Heart right ventricle (tissue), 16 donors: ENCODE measurements at regions not wholly inside any gene's neighbourhood (a gene's known extent, or its start where the extent isn't known, plus 50 kb on each side); places are given as distances from the start of the nearest gene placed in this dataset.

Source experiments
- ATAC-seq, 8 donors: fragments of 200-7000 bp; cut with Tn5 transposase; one replicate each; pipeline ENCODE4 v1.9.1; 2020; ENCODE audit warnings: mild to moderate bottlenecking in 8 of 8, moderate library complexity in 8 of 8, moderate number of reproducible peaks in 1 of 8
- DNase-seq, 2 donors: peaks; one replicate each; pipeline ENCODE4 v3.0.0-alpha.2; 2020
- H3K27ac ChIP-seq, 10 donors: fragments of 200-600 bp; sonication (generic) in 2 of 10; one replicate each; pipeline versions ENCODE4 v1.5.0 to v1.8.0; 2020 to 2022; ENCODE audit warnings: mild to moderate bottlenecking in 3 of 10
- H3K27me3 ChIP-seq, 7 donors: fragments of 200-600 bp; one replicate each; pipeline ENCODE4 v1.8.0; 2021 to 2022; ENCODE audit warnings: mild to moderate bottlenecking in 2 of 7
- H3K36me3 ChIP-seq, 9 donors: fragments of 200-600 bp; sonication (generic) in 1 of 9; one replicate each; pipeline versions ENCODE4 v1.5.0 to v1.8.0; 2020 to 2022; ENCODE audit warnings: mild to moderate bottlenecking in 2 of 9
- H3K4me1 ChIP-seq, 9 donors: fragments of 200-600 bp; sonication (generic) in 1 of 9; one replicate each; pipeline versions ENCODE4 v1.5.0 to v1.8.0; 2020 to 2022; ENCODE audit warnings: mild to moderate bottlenecking in 4 of 9
- H3K4me3 ChIP-seq, 10 donors: fragments of 200-600 bp; sonication (generic) in 2 of 10; one replicate each; pipeline versions ENCODE4 v1.5.0 to v1.8.0; 2020 to 2022; ENCODE audit warnings: mild to moderate bottlenecking in 7 of 10, moderate library complexity in 2 of 10
- H3K9me3 ChIP-seq, 11 donors: fragments of 200-600 bp in 10 of 11; sonication (generic) in 2 of 11; one replicate each; pipeline versions ENCODE4 v1.5.0 to v1.8.0; 2013 to 2022; ENCODE audit warnings: mild to moderate bottlenecking in 2 of 11, control low read depth in 1 of 11, moderate library complexity in 1 of 11
- CTCF ChIP-seq, 9 donors: fragments of 200-600 bp; sonication (generic) in 2 of 9; IDR thresholded peaks; one replicate each; pipeline versions ENCODE4 v1.5.0 to v1.8.0; 2021 to 2022; ENCODE audit warnings: antibody characterized with exemption in 9 of 9, mild to moderate bottlenecking in 5 of 9, moderate library complexity in 1 of 9
- WGBS, 2 donors: extraction: QIAGEN DNeasy Blood & Tissue Kit; methylation state at CpG; one replicate each; pipeline ENCODE4 v1.1.7; 2013; ENCODE audit warnings: inconsistent platforms in 1 of 2; 5-methylcytosine and 5-hydroxymethylcytosine counted together
- intact Hi-C, 10 donors: fragments of 100-400 bp; cut with DNase I; formaldehyde crosslinking; loops; one replicate each; pipeline versions ENCODE4 v1.11.1 to v1.14.2; 2022
- donor health status: Arrhythmogenic right ventricular cardiomyopathy.
- donor health status: ischemic (EF 13 %, LVEDD 7.1; RV severe dilation, severe dysfunction).
- donor health status: healthy with polysubstance abuse.
- donor health status: DM: no; HTN: yes; CAD: no.
- donor health status: DM: no; HTN: no; CAD: no.
- donor health status: ischemic (EF 25% LVEDD 6.9; RV normal size, moderate dysfunction).
- donor health status: ischemic (EF 25% LVEDD 5.7; RV mildly dilated, moderate dysfunction).
- donor health status: healthy.
- donor health status: DM: yes; HTN: yes; CAD: no.
- donor health status: Ischemic cardiomyopathy.
- donor health status: ischemic (EF 35%, LVEDD 5.7; RV mildly dilated, moderate dysfunction).
- donor health status: nonischemic (EF 11% LVEDD 7.7; RV severe dilation, severe dysfunction).
- donor health status: DM: yes; HTN: yes; CAD: no.
- donor health status: PGD.
- donor health status: ischemic (EF 29% LVEDD 5.4; RV normal size, mild dysfunction).
- donor health status: nonischemic (EF 23%, LVEDD 6.1; RV moderate dilation, normal function).

GRCh38 chr6:71383476-71383875 is 94.9 kb downstream of the OGFRL1 start:
- DNase-seq (no peak), ATAC-seq (peak in 4 of 8 donors; percentile 16 to 55 (median 44))
- H3K27me3 ChIP-seq, result no peaks in the 10 kb centered on the region
- H3K4me1 ChIP-seq, result peaks cover 5 to 61% (median 26%) of the 10 kb centered on the region in 9 donors
- WGBS, 2 donors, result 83 to 84% methylated on average over 4 of the region's 4 CpGs
- H3K36me3 ChIP-seq, result peaks cover 0 to 15% (median 0%) of the 10 kb centered on the region in 9 donors
- no peak for TF ChIP-seq CTCF (IDR thresholded peaks at IDR 0.05)
- H3K4me3 ChIP-seq, result no peak overlapping the region
- no peaks in the 10 kb centered on the region for H3K9me3 ChIP-seq
- peak overlapping the region in 1 of 10 donors; percentile 16 for H3K27ac ChIP-seq
- intact Hi-C loops, result loop anchor here in 6 of 10 donors (2.0 to 10.0 kb wide), 7 partner anchors 37 to 701 kb away; no protein-coding TSS in a partner anchor

GRCh38 chr6:71383901-71384489 is 95.4 kb downstream of the OGFRL1 start:
- H3K27me3 ChIP-seq, result no peaks in the 10 kb centered on the region
- intact Hi-C loops, result loop anchor here in 8 of 10 donors (1.0 to 10.0 kb wide), 10 partner anchors 37 to 701 kb away; no protein-coding TSS in a partner anchor
- peak; percentile 54 to 82 (median 72) for TF ChIP-seq CTCF (IDR thresholded peaks at IDR 0.05)
- ATAC-seq (peak in 1 of 8 donors; percentile 26), DNase-seq (peak in 1 of 2 donors; percentile 38)
- H3K27ac ChIP-seq, result peak overlapping the region in 1 of 10 donors; percentile 16
- WGBS, 2 donors, result 46 to 56% methylated on average over 5 of the region's 5 CpGs
- no peak overlapping the region for H3K4me3 ChIP-seq
- H3K4me1 ChIP-seq, result peaks cover 6 to 63% (median 31%) of the 10 kb centered on the region in 9 donors
- peaks cover 0 to 14% (median 0%) of the 10 kb centered on the region in 9 donors for H3K36me3 ChIP-seq
- no peaks in the 10 kb centered on the region for H3K9me3 ChIP-seq

- intact Hi-C loops, result loop anchor here in 8 of 10 donors (2.0 to 10.0 kb wide), 8 partner anchors 36 to 700 kb away; no protein-coding TSS in a partner anchor
- no peaks in the 10 kb centered on the region for H3K9me3 ChIP-seq
- peaks cover 7 to 72% (median 38%) of the 10 kb centered on the region in 9 donors for H3K4me1 ChIP-seq
- TF ChIP-seq CTCF (IDR thresholded peaks at IDR 0.05), result no peak
- H3K36me3 ChIP-seq, result peaks cover 0 to 14% (median 0%) of the 10 kb centered on the region in 9 donors
- no peak for ATAC-seq
- H3K27ac ChIP-seq, result no peak overlapping the region
- H3K4me3 ChIP-seq, result no peak overlapping the region
- no peak for DNase-seq
- 79 to 88% methylated on average over 1 of the region's 1 CpG for WGBS, 2 donors
- H3K27me3 ChIP-seq, result no peaks in the 10 kb centered on the region
These were observed 96.7 kb downstream of the OGFRL1 start for GRCh38 chr6:71385111-71385822.

- Histone ChIP-seq H3K27me3 (no peaks in the 10 kb centered on the region), H3K27ac (no peak overlapping the region), H3K9me3 (no peaks in the 10 kb centered on the region), H3K4me3 (no peak overlapping the region), H3K4me1 (peaks cover 12 to 72% (median 47%) of the 10 kb centered on the region in 9 donors), H3K36me3 (peaks cover 0 to 14% (median 0%) of the 10 kb centered on the region in 9 donors)
- TF ChIP-seq CTCF (IDR thresholded peaks at IDR 0.05), result no peak
- 89 to 90% methylated on average over 4 of the region's 4 CpGs for WGBS, 2 donors
- intact Hi-C loops, result loop anchor here in 7 of 10 donors (1.0 to 10.0 kb wide), 7 partner anchors 36 to 699 kb away; no protein-coding TSS in a partner anchor
- ATAC-seq (no peak), DNase-seq (no peak)
These were observed 97.6 kb downstream of the OGFRL1 start for GRCh38 chr6:71386215-71386614.
